Ascending aorta (tissue), 2 donors: ENCODE measurements at regions not wholly inside any gene's neighbourhood (a gene's known extent, or its start where the extent isn't known, plus 50 kb on each side); places are given as distances from the start of the nearest gene placed in this dataset.
"Not testable (repeated sequence)": the region's sequence is repeated elsewhere in the genome, so short reads cannot be mapped to it uniquely, and the experiment has no call there.

Experiments
- DNase-seq, 2 donors: peaks; one replicate each; pipeline ENCODE4 v3.0.0-alpha.2; 2019; ENCODE audit warnings: low spot score in 2 of 2
- H3K27ac ChIP-seq, 2 donors: fragments of 200-600 bp; sonication (generic); one replicate each; pipeline ENCODE4 v1.5.1; 2016 to 2017; ENCODE audit warnings: mild to moderate bottlenecking in 1 of 2
- H3K27me3 ChIP-seq: fragments of 200-600 bp; sonication (generic); one replicate; pipeline ENCODE4 v1.5.1; 2017
- H3K36me3 ChIP-seq, 2 donors: fragments of 200-600 bp; sonication (generic); one replicate each; pipeline ENCODE4 v1.5.1; 2016
- H3K4me1 ChIP-seq, 2 donors: fragments of 200-600 bp; sonication (generic); one replicate each; pipeline ENCODE4 v1.5.1; 2016 to 2017; ENCODE audit warnings: mild to moderate bottlenecking in 1 of 2
- H3K4me3 ChIP-seq, 2 donors: fragments of 200-600 bp; sonication (generic); one replicate each; pipeline ENCODE4 v1.5.1; 2016 to 2017; ENCODE audit warnings: mild to moderate bottlenecking in 1 of 2
- H3K9me3 ChIP-seq, 2 donors: fragments of 200-600 bp; sonication (generic); one replicate each; pipeline ENCODE4 v1.5.1; 2016
- intact Hi-C: fragments of 100-400 bp; cut with DNase I; formaldehyde crosslinking; loops from one replicate; pipeline ENCODE4 v1.15.1; 2023
- TF ChIP-seq, protein P1 (sequence below), 3 experiments: fragments of 200-600 bp in 2 of 3; fragments of 450-650 bp in 1 of 3; sonication (generic) in 2 of 3; IDR thresholded peaks; one replicate each; pipeline ENCODE4 v1.5.1; 2016 to 2019; ENCODE audit warnings: antibody characterized with exemption in 3 of 3, mild to moderate bottlenecking in 1 of 3, moderate library complexity in 1 of 3

DNA sequence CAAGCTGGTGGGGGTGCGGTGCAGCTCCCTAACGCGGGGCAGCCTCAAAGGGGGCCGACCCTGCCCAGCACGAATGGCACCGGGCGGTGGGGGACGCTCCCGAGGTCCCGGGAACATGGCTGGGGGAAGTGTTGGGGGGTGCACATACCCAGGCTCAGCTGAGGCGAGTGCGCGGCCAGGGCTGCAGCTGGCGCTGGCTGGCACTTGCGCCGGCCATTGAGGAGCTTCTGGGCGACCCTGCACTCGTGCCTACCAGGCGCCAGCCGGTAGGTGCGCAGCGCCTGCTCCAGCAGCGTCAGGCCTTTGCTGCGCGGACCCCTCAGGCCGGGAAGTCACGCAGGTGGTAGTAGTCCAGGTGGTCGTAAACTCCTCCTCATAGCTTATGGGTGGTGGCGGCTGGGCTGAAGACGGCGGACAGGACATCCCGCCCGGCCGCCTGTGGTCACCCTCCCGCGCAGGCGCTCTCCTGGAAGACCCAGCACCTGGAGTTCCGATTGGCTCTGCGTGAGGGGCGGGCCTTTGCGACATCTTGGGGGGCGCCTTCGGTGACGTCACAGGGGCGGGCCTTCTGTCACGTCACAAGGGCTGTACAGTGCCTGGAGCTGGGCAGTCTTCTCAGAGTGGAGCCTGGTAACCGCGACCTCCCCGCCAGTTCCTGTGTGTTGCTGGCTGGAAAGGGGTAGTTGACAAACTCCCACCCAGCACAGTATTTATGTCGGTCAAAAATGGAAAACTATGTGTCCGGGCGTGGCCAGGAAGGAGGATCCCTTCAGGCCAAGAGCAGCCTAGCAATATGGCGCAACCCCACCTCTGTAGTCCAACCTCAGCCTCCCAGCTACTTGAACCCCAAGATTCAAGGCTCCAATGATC, 74.5 kb upstream of the ERV3-1 start:
- DNase-seq = peak; percentile 88 to 95
- peak overlapping the region; percentile 65 to 72 for H3K4me3 ChIP-seq
- H3K4me1 ChIP-seq, H3K27me3 ChIP-seq, H3K9me3 ChIP-seq, H3K36me3 ChIP-seq: not testable (repeated sequence)
- peak overlapping the region; percentile 81 to 83 for H3K27ac ChIP-seq
- TF ChIP-seq, protein P1, sequence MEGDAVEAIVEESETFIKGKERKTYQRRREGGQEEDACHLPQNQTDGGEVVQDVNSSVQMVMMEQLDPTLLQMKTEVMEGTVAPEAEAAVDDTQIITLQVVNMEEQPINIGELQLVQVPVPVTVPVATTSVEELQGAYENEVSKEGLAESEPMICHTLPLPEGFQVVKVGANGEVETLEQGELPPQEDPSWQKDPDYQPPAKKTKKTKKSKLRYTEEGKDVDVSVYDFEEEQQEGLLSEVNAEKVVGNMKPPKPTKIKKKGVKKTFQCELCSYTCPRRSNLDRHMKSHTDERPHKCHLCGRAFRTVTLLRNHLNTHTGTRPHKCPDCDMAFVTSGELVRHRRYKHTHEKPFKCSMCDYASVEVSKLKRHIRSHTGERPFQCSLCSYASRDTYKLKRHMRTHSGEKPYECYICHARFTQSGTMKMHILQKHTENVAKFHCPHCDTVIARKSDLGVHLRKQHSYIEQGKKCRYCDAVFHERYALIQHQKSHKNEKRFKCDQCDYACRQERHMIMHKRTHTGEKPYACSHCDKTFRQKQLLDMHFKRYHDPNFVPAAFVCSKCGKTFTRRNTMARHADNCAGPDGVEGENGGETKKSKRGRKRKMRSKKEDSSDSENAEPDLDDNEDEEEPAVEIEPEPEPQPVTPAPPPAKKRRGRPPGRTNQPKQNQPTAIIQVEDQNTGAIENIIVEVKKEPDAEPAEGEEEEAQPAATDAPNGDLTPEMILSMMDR (IDR thresholded peaks at IDR 0.05) = peak in 1 of 3 experiments; percentile 9
- intact Hi-C loops = loop anchor here (5.0 kb wide), 2 partner anchors 44 to 84 kb away; no protein-coding TSS in a partner anchor

DNA sequence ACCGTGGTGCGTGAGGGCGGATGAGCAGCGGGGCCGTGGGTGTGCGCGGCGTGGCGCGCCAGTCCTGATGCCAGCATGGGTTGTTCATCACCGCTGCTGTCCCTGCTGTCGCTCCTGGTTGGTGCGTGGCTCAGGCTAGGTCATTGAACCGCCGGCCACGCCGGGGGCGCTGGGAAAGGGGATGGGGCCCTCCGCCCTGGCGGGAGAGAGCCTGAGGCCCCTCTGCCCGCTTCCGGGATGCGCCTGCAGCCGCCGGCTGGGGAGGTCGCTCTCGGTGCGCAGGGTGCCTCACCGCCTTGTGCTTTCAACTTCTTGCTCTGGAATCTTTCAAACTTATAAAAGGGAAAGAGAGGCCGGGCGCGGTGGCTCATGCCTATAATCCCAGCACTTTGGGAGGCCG, 68.5 kb upstream of the ERV3-1 start:
- H3K27ac ChIP-seq, H3K27me3 ChIP-seq, H3K9me3 ChIP-seq, DNase-seq, H3K4me3 ChIP-seq, H3K36me3 ChIP-seq, intact Hi-C loops, H3K4me1 ChIP-seq: not testable (repeated sequence)

DNA sequence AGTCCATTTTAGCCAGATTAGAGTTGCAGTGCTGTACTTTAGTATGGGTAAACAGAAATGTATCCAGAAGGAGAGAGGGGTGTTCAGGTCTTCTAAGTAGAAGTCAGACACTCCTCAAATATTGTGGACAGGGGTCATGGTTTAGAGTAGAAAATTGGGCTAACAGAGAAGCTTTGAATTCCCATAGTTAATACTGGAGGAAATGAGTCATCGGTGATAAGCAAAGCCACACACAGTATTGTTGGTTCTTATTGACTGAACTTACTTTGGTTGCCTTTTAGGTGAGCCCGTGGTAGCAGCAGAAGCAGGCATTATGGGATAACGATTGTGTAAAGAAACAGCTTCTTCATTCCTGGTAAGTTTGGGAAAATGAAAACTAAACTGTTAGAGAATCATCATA, 66.7 kb upstream of the ERV3-1 start:
- H3K27ac ChIP-seq, H3K4me3 ChIP-seq, DNase-seq, H3K27me3 ChIP-seq, H3K36me3 ChIP-seq, H3K4me1 ChIP-seq, intact Hi-C loops, H3K9me3 ChIP-seq: not testable (repeated sequence)

DNA sequence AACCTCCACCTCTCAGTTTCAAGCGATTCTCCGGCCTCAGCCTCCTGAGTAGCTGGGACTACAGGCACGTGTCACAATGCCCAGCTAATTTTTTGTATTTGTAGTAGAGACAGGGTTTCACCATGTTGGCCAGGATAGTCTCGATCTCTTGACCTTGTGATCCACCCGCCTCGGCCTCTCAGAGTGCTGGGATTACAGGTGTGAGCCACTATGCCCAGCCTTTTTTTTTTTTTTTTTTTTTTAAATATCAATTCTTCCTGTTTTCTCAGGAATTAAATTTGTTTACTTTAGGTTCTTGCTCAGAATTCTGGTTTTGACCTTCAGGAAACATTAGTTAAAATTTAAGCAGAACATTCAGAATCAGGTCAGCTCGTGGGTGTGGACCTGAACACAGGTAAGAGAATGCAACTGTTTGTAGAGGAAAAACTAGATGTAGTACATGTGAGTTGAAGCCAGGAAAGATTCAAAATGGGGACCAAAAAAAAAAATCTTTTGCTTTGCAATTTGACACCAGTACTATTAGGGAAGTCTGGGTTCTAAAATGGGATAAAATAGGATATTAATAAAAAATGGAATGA, 65.5 kb upstream of the ERV3-1 start:
- intact Hi-C loops, H3K36me3 ChIP-seq, H3K9me3 ChIP-seq, H3K27ac ChIP-seq, H3K4me1 ChIP-seq, DNase-seq, H3K27me3 ChIP-seq, H3K4me3 ChIP-seq: not testable (repeated sequence)

DNA sequence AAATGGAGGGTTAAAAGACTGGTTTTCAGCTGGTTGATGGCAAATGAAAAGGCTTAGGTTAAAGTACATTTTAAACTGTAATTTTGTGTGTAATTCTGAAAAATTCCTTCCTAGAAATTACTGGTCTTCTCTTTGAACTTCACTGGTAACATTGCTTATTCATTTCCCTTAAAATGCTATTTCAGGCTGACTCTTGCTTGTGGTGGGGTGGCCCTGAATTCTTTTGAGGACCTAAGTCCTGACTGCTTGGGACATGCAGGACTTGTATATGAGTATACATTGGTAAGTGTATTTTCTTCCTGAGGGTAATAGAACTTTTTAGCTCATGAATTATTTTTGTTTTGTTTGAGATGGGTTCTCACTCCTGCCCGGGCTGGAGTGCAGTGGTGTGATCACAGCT, 63.0 kb upstream of the ERV3-1 start:
- H3K9me3 ChIP-seq, H3K36me3 ChIP-seq, H3K27me3 ChIP-seq, intact Hi-C loops, H3K4me3 ChIP-seq, DNase-seq, H3K4me1 ChIP-seq, H3K27ac ChIP-seq: not testable (repeated sequence)

DNA sequence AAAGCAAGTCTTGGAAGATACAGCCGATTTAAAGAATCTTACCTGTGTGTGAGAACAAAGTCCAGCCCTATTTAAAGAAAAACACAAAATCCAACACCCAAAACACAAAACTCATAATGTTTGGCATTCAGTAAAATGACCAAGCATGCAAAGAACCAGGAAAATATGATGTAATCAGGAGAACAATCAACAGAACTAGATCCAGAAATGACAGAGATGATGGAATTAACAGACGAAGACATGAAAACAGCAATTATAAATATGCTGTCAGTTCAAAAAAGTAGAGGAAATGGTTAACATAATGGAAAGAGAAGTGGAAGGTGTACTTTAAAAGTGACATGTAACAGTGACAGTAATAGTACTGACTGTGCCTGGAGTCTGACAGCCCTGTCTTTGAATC, 56.1 kb upstream of the ERV3-1 start:
- DNase-seq, intact Hi-C loops, H3K36me3 ChIP-seq, H3K27me3 ChIP-seq, H3K9me3 ChIP-seq, H3K4me3 ChIP-seq, H3K27ac ChIP-seq, H3K4me1 ChIP-seq: not testable (repeated sequence)

DNA sequence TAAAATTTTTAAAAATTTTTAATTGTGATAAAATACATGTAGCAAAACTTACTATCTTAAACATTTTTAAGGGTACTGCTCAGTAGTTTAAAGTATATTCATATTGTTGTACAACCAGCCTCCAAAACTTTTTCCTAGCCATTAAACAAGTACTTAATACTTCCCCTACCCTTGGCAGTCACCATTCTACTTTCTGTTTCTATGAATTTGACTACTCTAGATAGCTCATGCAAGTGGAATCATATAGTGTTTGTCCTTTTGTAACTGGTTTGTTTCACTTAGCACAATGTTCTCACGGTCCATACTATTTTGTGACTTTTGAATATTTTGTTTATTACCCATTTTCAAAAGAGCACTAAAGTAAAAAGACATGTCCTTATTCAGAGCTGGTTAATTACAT, 52.8 kb upstream of the ERV3-1 start:
- H3K4me3 ChIP-seq, H3K9me3 ChIP-seq, H3K27me3 ChIP-seq, DNase-seq, H3K4me1 ChIP-seq, intact Hi-C loops, H3K27ac ChIP-seq: not testable (repeated sequence)
- H3K36me3 ChIP-seq = peaks cover 0 to 11% of the 10 kb centered on the region in 2 donors
